Activated T-helper 17 cell treated with anti-CD3 and anti-CD28 coated beads, Interleukin-2, amount 50 U/mL, for 72 hours (primary cell): ENCODE measurements at regions not wholly inside any gene's neighbourhood (a gene's known extent, or its start where the extent isn't known, plus 50 kb on each side); places are given as distances from the start of the nearest gene placed in this dataset.

Experiments used
- ATAC-seq: fragments of 150-1000 bp; cut with Tn5 transposase; replicated peaks from 2 replicates; pipeline ENCODE4 v1.10.0; 2021; ENCODE audit warnings: mild to moderate bottlenecking, moderate library complexity
- H3K27ac Mint-ChIP-seq: one replicate; pipeline ENCODE4 v1.8.0; 2022; ENCODE audit warnings: mixed read lengths
- H3K27me3 Mint-ChIP-seq: one replicate; pipeline ENCODE4 v1.8.0; 2022; ENCODE audit warnings: mixed read lengths
- H3K36me3 Mint-ChIP-seq: one replicate; pipeline ENCODE4 v1.8.0; 2022; ENCODE audit warnings: low read depth, mild to moderate bottlenecking, mixed read lengths
- H3K4me1 Mint-ChIP-seq: one replicate; pipeline ENCODE4 v1.8.0; 2022; ENCODE audit warnings: mixed read lengths
- H3K4me3 Mint-ChIP-seq: one replicate; pipeline ENCODE4 v1.8.0; 2022; ENCODE audit warnings: mild to moderate bottlenecking, mixed read lengths
- H3K9me3 Mint-ChIP-seq: one replicate; pipeline ENCODE4 v1.8.0; 2022; ENCODE audit warnings: mixed read lengths

- Mint-ChIP-seq H3K4me3 (no peak overlapping the region), H3K4me1 (no peaks in the 10 kb centered on the region), H3K36me3 (no peaks in the 10 kb centered on the region), H3K9me3 (peaks cover 5% of the 10 kb centered on the region), H3K27ac (no peak overlapping the region), H3K27me3 (no peaks in the 10 kb centered on the region)
- ATAC-seq, result no peak
Observed at GRCh38 chr13:79776531-79777295, 295.8 kb downstream of the NDFIP2 start.

DNA sequence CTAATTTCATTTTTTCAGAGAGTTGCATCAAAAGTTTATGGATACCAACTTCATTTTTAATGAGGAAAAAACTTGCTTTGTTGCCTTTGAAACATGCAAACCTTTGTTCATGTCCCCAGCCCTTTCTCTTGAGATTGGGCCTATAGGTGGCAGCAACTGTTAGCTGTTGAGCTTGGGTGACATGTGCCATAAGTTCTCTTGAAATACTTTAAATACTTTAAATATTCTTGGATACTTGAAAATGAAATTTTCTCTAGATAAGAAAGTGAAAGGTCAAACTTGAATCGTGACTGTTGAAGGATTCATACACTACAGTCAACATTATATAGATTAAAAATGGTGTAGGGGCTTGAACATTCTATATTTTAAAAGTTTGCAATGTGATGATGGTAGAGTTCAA lies 294.9 kb downstream of the NDFIP2 start:
- Mint-ChIP-seq H3K36me3 (no peaks in the 10 kb centered on the region), H3K9me3 (peaks cover 9% of the 10 kb centered on the region), H3K27me3 (no peaks in the 10 kb centered on the region), H3K4me1 (no peaks in the 10 kb centered on the region), H3K27ac (no peak overlapping the region), H3K4me3 (no peak overlapping the region)
- no peak for ATAC-seq

- Mint-ChIP-seq H3K4me1 (no peaks in the 10 kb centered on the region), H3K4me3 (no peak overlapping the region), H3K36me3 (no peaks in the 10 kb centered on the region), H3K27ac (no peak overlapping the region), H3K27me3 (no peaks in the 10 kb centered on the region), H3K9me3 (peaks cover 4% of the 10 kb centered on the region)
- no peak for ATAC-seq
Observed at GRCh38 chr13:79772811-79773210, 291.9 kb downstream of the NDFIP2 start.

GRCh38 chr13:79771493-79771892 lies 290.5 kb downstream of the NDFIP2 start:
- H3K9me3 Mint-ChIP-seq, result peaks cover 4% of the 10 kb centered on the region
- no peak overlapping the region for H3K4me3 Mint-ChIP-seq
- H3K27me3 Mint-ChIP-seq, result no peaks in the 10 kb centered on the region
- H3K27ac Mint-ChIP-seq, result no peak overlapping the region
- no peaks in the 10 kb centered on the region for H3K36me3 Mint-ChIP-seq
- H3K4me1 Mint-ChIP-seq, result no peaks in the 10 kb centered on the region
- no peak for ATAC-seq

DNA sequence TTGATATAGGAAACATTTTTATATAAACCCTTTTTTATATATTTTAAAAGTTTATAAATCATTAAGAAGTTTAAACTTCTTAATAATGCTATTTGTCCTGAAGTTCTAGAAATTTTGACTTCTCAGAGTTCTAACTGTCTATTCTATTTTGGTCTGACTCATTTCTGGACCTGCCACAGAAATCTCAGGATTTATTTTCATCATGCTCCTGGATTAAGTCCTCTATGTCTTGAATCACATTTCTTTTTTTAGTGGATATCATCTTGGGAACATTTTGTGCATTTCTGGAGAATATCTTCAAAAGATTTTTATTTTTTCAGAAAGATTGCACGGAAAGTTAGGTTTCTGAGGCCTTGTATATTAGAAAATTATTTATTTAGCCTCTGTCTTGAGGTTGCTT lies 289.1 kb downstream of the NDFIP2 start:
- H3K4me1 Mint-ChIP-seq, result no peaks in the 10 kb centered on the region
- peaks cover 4% of the 10 kb centered on the region for H3K9me3 Mint-ChIP-seq
- no peaks in the 10 kb centered on the region for H3K27me3 Mint-ChIP-seq
- H3K36me3 Mint-ChIP-seq, result no peaks in the 10 kb centered on the region
- H3K27ac Mint-ChIP-seq, result no peak overlapping the region
- ATAC-seq, result no peak
- H3K4me3 Mint-ChIP-seq, result no peak overlapping the region

GRCh38 chr13:79767126-79767525 lies 286.2 kb downstream of the NDFIP2 start:
- no peaks in the 10 kb centered on the region for H3K27me3 Mint-ChIP-seq

GRCh38 chr13:79765331-79765730 lies 284.4 kb downstream of the NDFIP2 start:
- Mint-ChIP-seq H3K27me3 (no peaks in the 10 kb centered on the region), H3K4me1 (no peaks in the 10 kb centered on the region), H3K27ac (no peak overlapping the region), H3K4me3 (no peak overlapping the region), H3K36me3 (no peaks in the 10 kb centered on the region), H3K9me3 (peaks cover 6% of the 10 kb centered on the region)
- ATAC-seq, result no peak

More at GRCh38 chr13:79767126-79767525, 286.2 kb downstream of the NDFIP2 start:
- ATAC-seq, result no peak
- Mint-ChIP-seq H3K4me3 (no peak overlapping the region), H3K27ac (no peak overlapping the region), H3K9me3 (peaks cover 10% of the 10 kb centered on the region), H3K4me1 (no peaks in the 10 kb centered on the region), H3K36me3 (no peaks in the 10 kb centered on the region)

DNA sequence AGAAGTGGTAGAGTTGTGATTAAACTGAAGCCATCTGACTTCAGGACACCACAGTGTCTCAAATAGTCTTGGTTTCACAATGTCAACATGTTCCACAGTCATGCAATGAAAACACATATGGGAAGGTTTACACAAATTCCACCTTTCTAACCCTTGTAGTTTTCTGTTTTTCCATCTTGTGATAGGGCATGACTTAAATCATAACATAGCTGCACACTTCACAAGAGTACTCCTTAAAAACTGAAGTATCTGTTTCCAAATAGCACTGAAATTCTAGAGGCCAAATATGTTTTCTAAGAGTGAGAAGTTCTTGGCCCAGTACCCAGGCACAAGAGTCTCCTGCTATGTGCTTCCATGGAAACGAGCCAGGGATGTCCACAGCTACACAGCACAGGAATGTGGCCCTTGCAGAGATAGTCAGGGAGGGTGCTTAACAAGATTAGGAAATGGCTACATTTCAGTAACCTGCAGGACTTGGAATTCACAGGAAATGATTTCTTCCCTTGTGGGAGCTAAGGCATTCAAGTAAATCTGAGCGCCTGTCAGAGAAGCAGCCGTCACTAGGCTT lies 269.1 kb downstream of the NDFIP2 start:
- Mint-ChIP-seq H3K27ac (no peak overlapping the region), H3K27me3 (peaks cover 3% of the 10 kb centered on the region), H3K4me1 (no peaks in the 10 kb centered on the region), H3K36me3 (no peaks in the 10 kb centered on the region), H3K9me3 (peaks cover 4% of the 10 kb centered on the region), H3K4me3 (no peak overlapping the region)
- no peak for ATAC-seq

DNA sequence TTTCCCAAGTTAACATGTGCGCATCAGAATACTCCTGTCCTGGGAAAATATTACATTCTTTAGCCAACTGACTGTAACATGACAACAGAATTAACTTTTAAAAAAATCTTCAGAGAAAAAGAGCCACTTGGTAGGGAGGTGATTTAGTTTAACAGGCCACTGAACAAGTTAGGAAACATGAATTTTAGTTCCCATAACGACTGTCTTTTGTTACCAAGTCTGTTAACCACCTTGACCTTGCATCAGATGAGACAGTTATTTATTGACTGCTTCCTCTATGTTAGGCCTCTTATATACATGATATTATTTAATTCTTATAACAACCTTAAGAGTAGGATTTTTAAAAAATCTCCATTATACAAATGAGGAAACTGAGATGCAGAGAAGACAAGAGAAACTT lies 268.6 kb downstream of the NDFIP2 start:
- H3K4me1 Mint-ChIP-seq, result no peaks in the 10 kb centered on the region
- peaks cover 4% of the 10 kb centered on the region for H3K9me3 Mint-ChIP-seq
- no peak overlapping the region for H3K4me3 Mint-ChIP-seq
- H3K27me3 Mint-ChIP-seq, result peaks cover 3% of the 10 kb centered on the region
- H3K27ac Mint-ChIP-seq, result no peak overlapping the region
- ATAC-seq, result no peak
- no peaks in the 10 kb centered on the region for H3K36me3 Mint-ChIP-seq

- H3K36me3 Mint-ChIP-seq, result no peaks in the 10 kb centered on the region
- no peak for ATAC-seq
- no peak overlapping the region for H3K27ac Mint-ChIP-seq
- no peaks in the 10 kb centered on the region for H3K4me1 Mint-ChIP-seq
- no peak overlapping the region for H3K4me3 Mint-ChIP-seq
- peaks cover 3% of the 10 kb centered on the region for H3K27me3 Mint-ChIP-seq
- H3K9me3 Mint-ChIP-seq, result no peaks in the 10 kb centered on the region
Observed at GRCh38 chr13:79745081-79745480, 264.1 kb downstream of the NDFIP2 start.

- no peaks in the 10 kb centered on the region for H3K9me3 Mint-ChIP-seq
- H3K27me3 Mint-ChIP-seq, result peaks cover 3% of the 10 kb centered on the region
- ATAC-seq, result no peak
- H3K27ac Mint-ChIP-seq, result no peak overlapping the region
- H3K4me3 Mint-ChIP-seq, result no peak overlapping the region
- H3K36me3 Mint-ChIP-seq, result no peaks in the 10 kb centered on the region
- no peaks in the 10 kb centered on the region for H3K4me1 Mint-ChIP-seq
Observed at GRCh38 chr13:79742923-79743322, 262.0 kb downstream of the NDFIP2 start.

GRCh38 chr13:79740991-79741390 lies 260.0 kb downstream of the NDFIP2 start:
- Mint-ChIP-seq H3K36me3 (no peaks in the 10 kb centered on the region), H3K4me3 (no peak overlapping the region)
- no peak for ATAC-seq

DNA sequence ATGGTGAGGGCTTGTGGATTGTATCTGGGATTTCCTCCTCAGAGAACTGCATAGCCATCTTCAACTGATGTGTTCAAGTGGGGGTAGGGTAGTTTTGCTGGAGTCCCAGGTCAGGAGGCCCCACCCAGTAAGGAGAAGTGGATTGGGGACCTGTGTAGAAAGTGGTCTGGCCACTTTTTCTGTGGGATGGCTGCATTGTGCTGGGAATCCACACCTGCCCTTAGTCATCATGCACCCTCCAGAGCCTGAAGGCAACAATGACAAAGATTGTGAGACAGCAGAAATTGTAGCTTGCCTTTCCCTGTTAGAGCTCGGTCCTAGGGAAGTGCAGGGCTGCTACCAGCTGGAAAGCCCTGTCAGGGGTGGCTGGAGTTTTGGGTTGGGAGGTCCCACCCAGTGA lies 255.4 kb downstream of the NDFIP2 start:
- Mint-ChIP-seq H3K4me1 (no peaks in the 10 kb centered on the region), H3K27me3 (peaks cover 3% of the 10 kb centered on the region), H3K4me3 (no peak overlapping the region), H3K27ac (no peak overlapping the region), H3K36me3 (no peaks in the 10 kb centered on the region), H3K9me3 (no peaks in the 10 kb centered on the region)
- ATAC-seq, result no peak

More at GRCh38 chr13:79740991-79741390, 260.0 kb downstream of the NDFIP2 start:
- peaks cover 6% of the 10 kb centered on the region for H3K27me3 Mint-ChIP-seq
- no peak overlapping the region for H3K27ac Mint-ChIP-seq
- no peaks in the 10 kb centered on the region for H3K4me1 Mint-ChIP-seq
- H3K9me3 Mint-ChIP-seq, result no peaks in the 10 kb centered on the region

DNA sequence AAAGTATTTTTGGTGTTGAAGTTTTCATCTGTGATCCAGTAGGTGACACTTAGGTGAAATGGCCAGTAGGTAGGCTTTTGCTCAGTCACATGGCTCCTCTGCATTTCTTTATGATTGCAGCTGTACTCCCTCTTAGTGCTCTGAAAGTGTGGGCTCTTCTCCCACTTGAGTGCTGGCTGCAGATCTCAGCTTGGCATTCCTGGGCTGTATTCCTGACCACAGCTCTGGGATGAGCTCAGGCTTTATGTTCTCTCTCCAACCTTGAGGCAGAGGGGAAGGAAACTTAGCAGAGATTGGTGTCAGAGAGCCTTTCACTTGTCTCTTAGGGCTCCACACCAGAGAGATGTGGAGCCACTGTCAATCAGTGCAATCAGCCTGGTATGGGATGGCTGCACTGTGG lies 254.3 kb downstream of the NDFIP2 start:
- Mint-ChIP-seq H3K4me3 (no peak overlapping the region), H3K27me3 (peaks cover 3% of the 10 kb centered on the region), H3K36me3 (no peaks in the 10 kb centered on the region), H3K27ac (no peak overlapping the region), H3K9me3 (no peaks in the 10 kb centered on the region), H3K4me1 (no peaks in the 10 kb centered on the region)
- no peak for ATAC-seq

- Mint-ChIP-seq H3K4me3 (no peak overlapping the region), H3K36me3 (no peaks in the 10 kb centered on the region), H3K27ac (no peak overlapping the region), H3K9me3 (no peaks in the 10 kb centered on the region), H3K27me3 (no peaks in the 10 kb centered on the region), H3K4me1 (no peaks in the 10 kb centered on the region)
- no peak for ATAC-seq
Observed at GRCh38 chr13:79727086-79727485, 246.1 kb downstream of the NDFIP2 start.
